OCI-LY7 (cell line): ENCODE measurements at regions not wholly inside any gene's neighbourhood (a gene's known extent, or its start where the extent isn't known, plus 50 kb on each side); places are given as distances from the start of the nearest gene placed in this dataset.

ENCODE experiments used
- BruUV-seq: library from RNA; stranded (reverse); fragments of 400-500 nt; replicated peaks from 2 replicates; lab custom pipeline; 2021; lab: Mats Ljungman, UMichigan
- CTCF ChIA-PET: fragments of 300-600 bp; sonication (Branson Sonifier 250); formaldehyde crosslinking; loops from one replicate; lab custom pipeline; 2022; ENCODE audit warnings: antibody characterized with exemption; ENCODE audit not compliant: unreplicated experiment; lab: Charles Lee
- POLR2A ChIA-PET: fragments of 300-600 bp; sonication (Branson Sonifier 250); formaldehyde crosslinking; loops from one replicate; lab custom pipeline; 2022; ENCODE audit warnings: antibody characterized with exemption; lab: Charles Lee
- DNase-seq: peaks from one replicate; pipeline ENCODE4 v3.0.0-alpha.2; 2015; ENCODE audit warnings: low spot score
- H2AFZ ChIP-seq: fragments of 200-600 bp; sonication (generic), shearing (Covaris generic); 2 replicates; pipeline ENCODE4 v1.6.1; 2014; ENCODE audit warnings: mild to moderate bottlenecking, antibody characterized with exemption, low read length, moderate library complexity
- H3K27ac ChIP-seq: fragments of 200-600 bp; sonication (generic); 2 replicates; pipeline ENCODE4 v1.5.1; 2014; ENCODE audit warnings: mixed run types, low read depth, mild to moderate bottlenecking, moderate library complexity, low read length, inconsistent platforms; ENCODE audit not compliant: poor library complexity, severe bottlenecking
- H3K36me3 ChIP-seq: fragments of 200-600 bp; sonication (generic); 2 replicates; pipeline ENCODE4 v1.6.1; 2014; ENCODE audit warnings: mild to moderate bottlenecking, antibody characterized with exemption, low read length, moderate library complexity, mixed read lengths; ENCODE audit not compliant: insufficient read depth
- H3K4me1 ChIP-seq: fragments of 200-600 bp; sonication (generic); 2 replicates; pipeline ENCODE4 v1.5.1; 2014; ENCODE audit warnings: mild to moderate bottlenecking, low read length; ENCODE audit not compliant: insufficient read depth, poor library complexity, severe bottlenecking
- H3K4me2 ChIP-seq: fragments of 200-600 bp; sonication (generic); 2 replicates; pipeline ENCODE4 v1.6.1; 2014; ENCODE audit warnings: mild to moderate bottlenecking, low read length
- H3K4me3 ChIP-seq: fragments of 200-600 bp; sonication (generic); 2 replicates; pipeline ENCODE4 v1.5.1; 2014; ENCODE audit warnings: mild to moderate bottlenecking, low read depth, low read length; ENCODE audit not compliant: poor library complexity, severe bottlenecking
- H3K79me2 ChIP-seq: fragments of 200-600 bp; sonication (generic); 2 replicates; pipeline ENCODE4 v1.6.1; 2016; ENCODE audit warnings: low read depth, mild to moderate bottlenecking, low read length, moderate library complexity, mixed read lengths; ENCODE audit not compliant: insufficient read depth
- H3K9me2 ChIP-seq: fragments of 200-600 bp; sonication (generic); 2 replicates; pipeline ENCODE4 v1.6.1; 2016; ENCODE audit warnings: mild to moderate bottlenecking, low read length, mixed read lengths; ENCODE audit not compliant: insufficient read depth
- H3K9me3 ChIP-seq: fragments of 200-600 bp; sonication (generic); 2 replicates; pipeline ENCODE4 v1.6.1; 2014; ENCODE audit warnings: mild to moderate bottlenecking, mixed run types, low read length, mixed read lengths
- H4K20me1 ChIP-seq: fragments of 200-600 bp; sonication (generic); 2 replicates; pipeline ENCODE4 v1.6.1; 2014; ENCODE audit warnings: mild to moderate bottlenecking, antibody characterized with exemption, low read length, moderate library complexity, mixed read lengths; ENCODE audit not compliant: insufficient read depth
- CTCF ChIP-seq: fragments of 200-600 bp; sonication (generic); conservative IDR thresholded peaks from 2 replicates; pipeline ENCODE4 v1.5.1; 2014; ENCODE audit warnings: mild to moderate bottlenecking, antibody characterized with exemption, low read length, moderate library complexity, mixed read lengths
- EZH2phosphoT487 ChIP-seq: fragments of 200-600 bp; sonication (generic); IDR thresholded peaks from 2 replicates; pipeline ENCODE4 v1.6.1; 2018; ENCODE audit warnings: low read depth, borderline replicate concordance, mild to moderate bottlenecking, mixed run types, antibody characterized with exemption, low read length, moderate library complexity, mixed read lengths
- intact Hi-C: fragments of 100-400 bp; cut with micrococcal nuclease; formaldehyde crosslinking; loops from one replicate; pipeline ENCODE4 v1.10.0; 2022; ENCODE audit not compliant: unreplicated experiment

GRCh38 chr6:141498977-141499376 is 633.7 kb upstream of the GJE1 start:
- intact Hi-C loops = loop anchor here (2.0 kb wide), 1 partner anchor 34 kb away; no protein-coding TSS in a partner anchor
- ChIA-PET POLR2A (interaction anchor here (0.7 kb wide), 1 partner anchor 8 kb away, joined by 4 read pairs; no protein-coding TSS in a partner anchor), CTCF (no interaction called here)
- H2AFZ ChIP-seq = no peak overlapping the region
- TF ChIP-seq CTCF = no peak
- no peak for TF ChIP-seq EZH2phosphoT487
- H3K9me2 ChIP-seq = no peaks in the 10 kb centered on the region; the same call in 1 of the 2 replicates
- no peaks in the 10 kb centered on the region for H3K36me3 ChIP-seq
- H3K4me3 ChIP-seq = no peak overlapping the region
- no peaks in the 10 kb centered on the region for H4K20me1 ChIP-seq
- no peak for DNase-seq
- no peak overlapping the region for H3K27ac ChIP-seq
- H3K4me1 ChIP-seq = no peaks in the 10 kb centered on the region
- peaks cover 6% of the 10 kb centered on the region; the same call in 1 of the 2 replicates for H3K9me3 ChIP-seq
- no peaks in the 10 kb centered on the region for H3K79me2 ChIP-seq
- H3K4me2 ChIP-seq = no peak overlapping the region
- no TSS peak for BruUV-seq

GRCh38 chr6:141492521-141493284 is 640.0 kb upstream of the GJE1 start:
- H2AFZ ChIP-seq = peak overlapping the region; percentile 27; the same call in 1 of the 2 replicates
- no peak overlapping the region for H3K4me3 ChIP-seq
- intact Hi-C loops = no loop called here
- no peaks in the 10 kb centered on the region for H4K20me1 ChIP-seq
- no TSS peak for BruUV-seq
- H3K79me2 ChIP-seq = no peaks in the 10 kb centered on the region
- peaks cover 10% of the 10 kb centered on the region for H3K4me1 ChIP-seq
- H3K36me3 ChIP-seq = no peaks in the 10 kb centered on the region
- no peak overlapping the region for H3K27ac ChIP-seq
- CTCF ChIA-PET = no interaction called here
- H3K9me2 ChIP-seq = no peaks in the 10 kb centered on the region
- H3K9me3 ChIP-seq = peaks cover 7% of the 10 kb centered on the region; the same call in 1 of the 2 replicates
- DNase-seq = no peak
- H3K4me2 ChIP-seq = no peak overlapping the region
- TF ChIP-seq CTCF (no peak), EZH2phosphoT487 (no peak)
- POLR2A ChIA-PET = interaction anchor here (1.3 kb wide), 1 partner anchor 10 kb away, joined by 4 read pairs; no protein-coding TSS in a partner anchor

GRCh38 chr6:141491684-141492083 is 641.0 kb upstream of the GJE1 start:
- no peak overlapping the region for H3K4me3 ChIP-seq
- H3K79me2 ChIP-seq = no peaks in the 10 kb centered on the region
- H3K27ac ChIP-seq = no peak overlapping the region
- no peak overlapping the region for H3K4me2 ChIP-seq
- CTCF ChIA-PET = no interaction called here
- no peaks in the 10 kb centered on the region for H4K20me1 ChIP-seq
- TF ChIP-seq EZH2phosphoT487 = no peak
- TF ChIP-seq CTCF = no peak
- no peaks in the 10 kb centered on the region for H3K9me2 ChIP-seq
- POLR2A ChIA-PET = interaction anchor here (0.6 to 1.3 kb wide), 2 partner anchors 8 to 9 kb away, joined by 4 read pairs; no protein-coding TSS in a partner anchor
- intact Hi-C loops = no loop called here
- no peaks in the 10 kb centered on the region for H3K36me3 ChIP-seq
- H3K4me1 ChIP-seq = peaks cover 19% of the 10 kb centered on the region
- no TSS peak for BruUV-seq
- H2AFZ ChIP-seq = no peak overlapping the region
- peaks cover 9% of the 10 kb centered on the region; the same call in 1 of the 2 replicates for H3K9me3 ChIP-seq
- DNase-seq = no peak
